ENCODE measurements at regions not wholly inside any gene's neighbourhood (a gene's known extent, or its start where the extent isn't known, plus 50 kb on each side); places are given as distances from the start of the nearest gene placed in this dataset.

DNA sequence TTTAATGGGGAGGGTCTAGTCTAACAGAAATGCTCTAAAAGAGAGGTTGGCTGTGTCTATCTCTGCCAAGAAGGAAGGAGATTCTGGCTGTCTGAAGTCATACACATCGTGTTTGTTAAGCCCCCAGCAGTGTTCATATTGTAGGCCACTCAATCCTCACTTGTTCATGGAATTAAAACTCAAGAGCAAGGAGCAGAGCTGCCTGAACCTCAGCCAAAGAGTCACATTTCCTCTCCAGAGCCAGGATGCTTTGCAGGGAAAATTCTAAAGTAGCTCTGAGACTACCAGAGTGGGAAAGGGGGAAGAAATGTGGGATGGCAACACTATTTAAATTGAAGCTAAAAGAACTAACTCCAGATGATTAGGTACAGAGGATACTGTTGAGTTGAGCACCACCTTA, 190.7 kb upstream of the CXCR4 start:
- TF ChIP-seq REST (IDR thresholded peaks at IDR 0.05; ENCODE audit: insufficient read depth in 1 of 2, low read depth in 2 of 2, low read length in 2 of 2) (no peak), FOXP2 (optimal IDR thresholded peaks at IDR 0.05; ENCODE audit: borderline replicate concordance, extremely low read depth, extremely low read length, insufficient read depth) (no peak), POLR2AphosphoS5 (IDR thresholded peaks at IDR 0.05; ENCODE audit: low read depth, low read length) (no peak), TAF1 (IDR thresholded peaks at IDR 0.05; ENCODE audit: borderline replicate concordance, insufficient read depth, low read length) (no peak), SIN3A (IDR thresholded peaks at IDR 0.05; ENCODE audit: borderline replicate concordance, insufficient read depth, low read length) (no peak)

- TF ChIP-seq SIN3A (IDR thresholded peaks at IDR 0.05; ENCODE audit: borderline replicate concordance, insufficient read depth, low read length): no peak
- no peak for TF ChIP-seq POLR2AphosphoS5 (IDR thresholded peaks at IDR 0.05; ENCODE audit: low read depth, low read length)
- no peak for TF ChIP-seq FOXP2 (optimal IDR thresholded peaks at IDR 0.05; ENCODE audit: borderline replicate concordance, extremely low read depth, extremely low read length, insufficient read depth)
- no peak for TF ChIP-seq TAF1 (IDR thresholded peaks at IDR 0.05; ENCODE audit: borderline replicate concordance, insufficient read depth, low read length)
- TF ChIP-seq REST (IDR thresholded peaks at IDR 0.05; ENCODE audit: insufficient read depth in 1 of 2, low read depth in 2 of 2, low read length in 2 of 2): no peak
Observed at GRCh38 chr2:136306836-136307235, 188.9 kb upstream of the CXCR4 start.

GRCh38 chr2:136305517-136306192, 187.7 kb upstream of the CXCR4 start:
- TF ChIP-seq SIN3A (IDR thresholded peaks at IDR 0.05; ENCODE audit: borderline replicate concordance, insufficient read depth, low read length) (no peak), TAF1 (IDR thresholded peaks at IDR 0.05; ENCODE audit: borderline replicate concordance, insufficient read depth, low read length) (no peak), REST (IDR thresholded peaks at IDR 0.05; ENCODE audit: insufficient read depth in 1 of 2, low read depth in 2 of 2, low read length in 2 of 2) (no peak), POLR2AphosphoS5 (IDR thresholded peaks at IDR 0.05; ENCODE audit: low read depth, low read length) (no peak), FOXP2 (optimal IDR thresholded peaks at IDR 0.05; ENCODE audit: borderline replicate concordance, extremely low read depth, extremely low read length, insufficient read depth) (no peak)

- TF ChIP-seq TAF1 (IDR thresholded peaks at IDR 0.05; ENCODE audit: borderline replicate concordance, insufficient read depth, low read length) (no peak), POLR2AphosphoS5 (IDR thresholded peaks at IDR 0.05; ENCODE audit: low read depth, low read length) (no peak)
Observed at GRCh38 chr2:136301006-136301405, 183.1 kb upstream of the CXCR4 start.

DNA sequence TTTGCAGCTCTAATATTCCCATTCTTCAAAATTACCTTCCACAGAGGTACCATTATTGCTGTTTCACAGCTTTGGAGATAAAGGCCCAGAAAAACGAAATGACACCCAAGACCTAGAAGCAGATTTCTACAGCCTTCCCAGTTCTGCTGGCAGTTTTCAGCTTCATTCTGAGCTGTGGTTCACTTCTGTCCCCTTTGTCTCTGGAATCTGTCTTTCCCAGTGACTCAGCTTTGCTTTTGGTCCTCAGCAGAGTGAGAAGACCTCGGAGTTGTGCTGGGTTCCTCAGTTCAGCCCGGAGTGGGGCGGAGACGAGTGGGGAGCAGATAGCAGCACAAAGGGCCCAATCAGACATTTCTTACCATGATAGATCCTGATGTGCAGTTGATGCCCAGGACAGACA, 180.7 kb upstream of the CXCR4 start:
- TF ChIP-seq POLR2AphosphoS5 (IDR thresholded peaks at IDR 0.05; ENCODE audit: low read depth, low read length) (no peak), REST (IDR thresholded peaks at IDR 0.05; ENCODE audit: insufficient read depth in 1 of 2, low read depth in 2 of 2, low read length in 2 of 2) (no peak), TAF1 (IDR thresholded peaks at IDR 0.05; ENCODE audit: borderline replicate concordance, insufficient read depth, low read length) (no peak), FOXP2 (optimal IDR thresholded peaks at IDR 0.05; ENCODE audit: borderline replicate concordance, extremely low read depth, extremely low read length, insufficient read depth) (no peak), SIN3A (IDR thresholded peaks at IDR 0.05; ENCODE audit: borderline replicate concordance, insufficient read depth, low read length) (no peak)
